A549 (cell line): ENCODE measurements at regions not wholly inside any gene's neighbourhood (a gene's known extent, or its start where the extent isn't known, plus 50 kb on each side); places are given as distances from the start of the nearest gene placed in this dataset.

Experiments used
- ATAC-seq, 2 experiments: fragments of 200-7000 bp in 1 of 2; fragments of >200 bp in 1 of 2; cut with Nextera tagmentation in 1 of 2; cut with Tn5 transposase in 1 of 2; 3 replicates each; pipeline versions ENCODE4 v1.8.0 to v1.9.1; 2018 to 2020; ENCODE audit warnings: mild to moderate bottlenecking in 1 of 2, moderate library complexity in 1 of 2
- CTCF ChIA-PET: fragments of 300-600 bp; sonication (Branson Sonifier 250); formaldehyde crosslinking; extraction: SDS; loops from one replicate; lab custom pipeline; 2021; ENCODE audit warnings: antibody characterized with exemption, inconsistent platforms; lab: Yijun Ruan, JAX
- POLR2A ChIA-PET: fragments of 350-600 bp; formaldehyde crosslinking; extraction: SDS; loops from one replicate; lab custom pipeline; 2021; ENCODE audit warnings: antibody characterized with exemption, inconsistent platforms; lab: Yijun Ruan, JAX
- DNase-seq, 2 experiments: peaks; one replicate each; pipeline versions ENCODE4 v3.0.0 to v3.0.0-alpha.2; 2011 to 2016; ENCODE audit warnings: low read depth in 1 of 2, low spot score in 1 of 2
- FAIRE-seq: peaks from 2 replicates; lab custom pipeline; 2011; peaks lifted over from hg19 to GRCh38; lab: Jason Lieb, UNC
- H3K27ac ChIP-seq, 2 experiments: fragments of >200 bp; sonication (Bioruptor Twin); formaldehyde crosslinking; 3 replicates each; pipeline ENCODE4 v1.5.1; 2016 to 2017
- H3K4me1 ChIP-seq: fragments of >200 bp; sonication (Bioruptor Twin); formaldehyde crosslinking; 3 replicates; pipeline ENCODE4 v1.6.1; 2016
- H3K4me2 ChIP-seq: fragments of >200 bp; sonication (Bioruptor Twin); formaldehyde crosslinking; 3 replicates; pipeline ENCODE4 v1.6.1; 2016
- H3K4me3 ChIP-seq: fragments of >200 bp; sonication (Bioruptor Twin); formaldehyde crosslinking; 3 replicates; pipeline ENCODE4 v1.5.1; 2016
- H3K9me3 ChIP-seq: fragments of >200 bp; sonication (Bioruptor Twin); formaldehyde crosslinking; 3 replicates; pipeline ENCODE4 v1.6.1; 2016
- BHLHE40 ChIP-seq: IDR thresholded peaks from 2 replicates; pipeline ENCODE4 v1.6.1; 2012; ENCODE audit warnings: low read depth, low read length, inconsistent platforms
- CBX8 ChIP-seq: fragments of 200-600 bp; sonication (generic); IDR thresholded peaks from 2 replicates; pipeline ENCODE4 v1.6.1; 2016
- CHD4 ChIP-seq: fragments of 200-600 bp; sonication (generic); IDR thresholded peaks from 2 replicates; pipeline ENCODE4 v1.6.1; 2016; ENCODE audit warnings: antibody characterized with exemption, mild to moderate bottlenecking, borderline replicate concordance
- ELK1 ChIP-seq: fragments of 150-350 bp; IDR thresholded peaks from 2 replicates; pipeline ENCODE4 v1.6.1; 2014; ENCODE audit warnings: low read depth, mild to moderate bottlenecking, low read length
- EP300 ChIP-seq, 2 experiments: fragments of >200 bp; sonication (Bioruptor Twin); formaldehyde crosslinking; IDR thresholded peaks; 2 replicates in 1 of 2; 3 replicates in 1 of 2; pipeline ENCODE4 v1.6.1; 2016 to 2017
- FOSL2 ChIP-seq, 2 experiments: fragments of 450-650 bp in 1 of 2; fragments of >200 bp in 1 of 2; sonication (Bioruptor Twin) in 1 of 2; formaldehyde crosslinking; IDR thresholded peaks; 2 replicates each; pipeline versions ENCODE4 v1.5.0 to v1.6.1; 2016 to 2020; ENCODE audit warnings: mild to moderate bottlenecking in 1 of 2, moderate library complexity in 1 of 2
- GATA3 ChIP-seq: IDR thresholded peaks from 2 replicates; pipeline ENCODE4 v1.6.1; 2012; ENCODE audit warnings: borderline replicate concordance
- HMGXB4 ChIP-seq: fragments of 250-450 bp; sonication (Bioruptor Pico); IDR thresholded peaks from 2 replicates; pipeline ENCODE4 v1.5.0; 2021; ENCODE audit warnings: mild to moderate bottlenecking, moderate library complexity, borderline replicate concordance
- JUN ChIP-seq, 2 experiments: fragments of >200 bp; sonication (Bioruptor Twin); formaldehyde crosslinking; IDR thresholded peaks; 2 replicates in 1 of 2; 3 replicates in 1 of 2; pipeline ENCODE4 v1.6.1; 2016 to 2017
- JUNB ChIP-seq: fragments of >200 bp; sonication (Bioruptor Twin); formaldehyde crosslinking; IDR thresholded peaks from 2 replicates; pipeline ENCODE4 v1.6.1; 2016
- NPAS2 ChIP-seq: fragments of 250-450 bp; sonication (Bioruptor Pico); IDR thresholded peaks from 2 replicates; pipeline ENCODE4 v1.8.0; 2022; ENCODE audit warnings: mild to moderate bottlenecking, moderate library complexity, borderline replicate concordance
- NR3C1 ChIP-seq: fragments of >200 bp; sonication (Bioruptor Twin); formaldehyde crosslinking; IDR thresholded peaks from 3 replicates; pipeline ENCODE4 v1.6.1; 2017
- PBX3 ChIP-seq: IDR thresholded peaks from 2 replicates; pipeline ENCODE4 v1.6.1; 2012
- POLR2A ChIP-seq: IDR thresholded peaks from 2 replicates; pipeline ENCODE4 v1.6.1; 2012; ENCODE audit warnings: mild to moderate bottlenecking, low read length
- RCOR1 ChIP-seq: fragments of 150-350 bp; IDR thresholded peaks from 2 replicates; pipeline ENCODE4 v1.6.1; 2014; ENCODE audit warnings: antibody characterized with exemption, low read length, low read depth
- REST ChIP-seq: fragments of 200-600 bp; sonication (generic); IDR thresholded peaks from 2 replicates; pipeline ENCODE4 v1.6.1; 2016; ENCODE audit warnings: antibody characterized with exemption, mild to moderate bottlenecking, moderate library complexity
- TP53 ChIP-seq: fragments of 250-450 bp; sonication (Bioruptor Pico); IDR thresholded peaks from 2 replicates; pipeline ENCODE4 v1.5.0; 2021; ENCODE audit warnings: mild to moderate bottlenecking, moderate library complexity
- ZC3H11A ChIP-seq: fragments of 450-650 bp; IDR thresholded peaks from 2 replicates; pipeline ENCODE4 v1.6.1; 2014; ENCODE audit warnings: antibody characterized with exemption, mild to moderate bottlenecking
- ZFP36 ChIP-seq: fragments of 450-650 bp; IDR thresholded peaks from 2 replicates; pipeline ENCODE4 v1.6.1; 2014; ENCODE audit warnings: borderline replicate concordance; ENCODE audit not compliant: partially characterized antibody
- WGBS: methylation state at CpG from one replicate; pipeline ENCODE4 v1.1.6; 2017; ENCODE audit errors: missing lambda C conversion rate; 5-methylcytosine and 5-hydroxymethylcytosine counted together

- peak; percentile 20 to 71; a peak in 3 of 6 replicates for ATAC-seq
- CTCF ChIA-PET = interaction anchor here (0.7 to 0.9 kb wide), 2 partner anchors 25 to 374 kb away, joined by 3 to 4 read pairs; no protein-coding TSS in a partner anchor
- TF ChIP-seq TP53 (CRISPR knock-in tag) = no peak
- TF ChIP-seq HMGXB4 = no peak
- TF ChIP-seq, all 56 proteins: peak for 0
- 93% methylated on average over 4 of the region's 5 CpGs for WGBS
- FAIRE-seq (no peak), DNase-seq (peak in 1 of 2 experiments; percentile 60)
- Histone ChIP-seq H3K4me3 (no peak overlapping the region), H3K9me3 (peaks cover 13% of the 10 kb centered on the region; the same call in 1 of the 3 replicates), H3K4me1 (peaks cover 18% of the 10 kb centered on the region; the same call in 2 of the 3 replicates), H3K4me2 (no peak overlapping the region), H3K27ac (peak overlapping the region in 1 of 2 experiments; percentile 13; a peak in 1 of 6 replicates)
- POLR2A ChIA-PET = no interaction called here
Measured at GRCh38 chr14:101101456-101102056, 198.0 kb upstream of the RTL1 start.

GRCh38 chr14:101102875-101103274, 199.4 kb upstream of the RTL1 start:
- ChIA-PET POLR2A (no interaction called here), CTCF (interaction anchor here (0.8 kb wide), 1 partner anchor 448 kb away, joined by 3 read pairs; no protein-coding TSS in a partner anchor)
- Histone ChIP-seq H3K4me2 (no peak overlapping the region), H3K4me1 (peaks cover 5% of the 10 kb centered on the region; the same call in 2 of the 3 replicates), H3K9me3 (peaks cover 19% of the 10 kb centered on the region; the same call in 2 of the 3 replicates), H3K27ac (0 out of 6 replicates have a peak overlapping the region, but pooled peaks of 1 of the 2 experiments have one; percentile 17), H3K4me3 (no peak overlapping the region)
- WGBS = 82% methylated on average over 8 of the region's 9 CpGs
- DNase-seq (no peak), FAIRE-seq (no peak), ATAC-seq (peak in 1 of 2 experiments; percentile 22; a peak in 1 of 6 replicates)
- TF ChIP-seq HMGXB4 (no peak), GATA3 (no peak), RCOR1 (no peak), JUNB (no peak), CBX8 (no peak), EP300 (IDR thresholded peaks at IDR 0.05) (no peak), NR3C1 (no peak), JUN (IDR thresholded peaks at IDR 0.05) (no peak), BHLHE40 (no peak), FOSL2 (IDR thresholded peaks at IDR 0.05) (no peak), FOSL2 (CRISPR knock-in tag; IDR thresholded peaks at IDR 0.05) (no peak), ZFP36 (no peak), ELK1 (no peak), NPAS2 (CRISPR knock-in tag) (no peak), POLR2A (no peak), ZC3H11A (no peak), PBX3 (no peak), CHD4 (no peak), REST (no peak)
